Panc1 (cell line): ENCODE measurements at regions not wholly inside any gene's neighbourhood (a gene's known extent, or its start where the extent isn't known, plus 50 kb on each side); places are given as distances from the start of the nearest gene placed in this dataset.

Source experiments
- ATAC-seq: fragments of 200-7000 bp; cut with Tn5 transposase; 2 replicates; pipeline ENCODE4 v1.9.1; 2020; ENCODE audit warnings: mild to moderate bottlenecking, moderate library complexity
- BruUV-seq: library from RNA; stranded (reverse); fragments of 400-500 nt; replicated peaks from 2 replicates; lab custom pipeline; 2021; lab: Mats Ljungman, UMichigan
- CTCF ChIA-PET: fragments of 300-600 bp; sonication (Branson Sonifier 250); formaldehyde crosslinking; loops from one replicate; lab custom pipeline; 2022; ENCODE audit warnings: antibody characterized with exemption; lab: Charles Lee
- POLR2A ChIA-PET: fragments of 300-600 bp; sonication (Branson Sonifier 250); formaldehyde crosslinking; loops from one replicate; lab custom pipeline; 2022; ENCODE audit warnings: antibody characterized with exemption; lab: Charles Lee
- DNase-seq: peaks from one replicate; pipeline ENCODE4 v3.0.0-alpha.2; 2010; ENCODE audit warnings: low read depth, low spot score
- H3K27ac ChIP-seq: 2 replicates; pipeline ENCODE4 v1.5.1; 2011; ENCODE audit warnings: mild to moderate bottlenecking, low read length, inconsistent platforms
- H3K27me3 ChIP-seq: fragments of 200-500 bp; sonication (Bioruptor generic); 2 replicates; pipeline ENCODE4 v1.6.0; 2014; ENCODE audit warnings: low read length, inconsistent platforms; ENCODE audit not compliant: control insufficient read depth, insufficient read depth
- H3K36me3 ChIP-seq: fragments of 200-500 bp; sonication (Bioruptor generic); 2 replicates; pipeline ENCODE4 v1.5.1; 2014; ENCODE audit warnings: inconsistent platforms, mild to moderate bottlenecking, low read length, moderate library complexity; ENCODE audit not compliant: control insufficient read depth, insufficient read depth
- H3K4me1 ChIP-seq: 2 replicates; pipeline ENCODE4 v1.5.1; 2011; ENCODE audit warnings: inconsistent platforms, mild to moderate bottlenecking, low read length, moderate library complexity; ENCODE audit not compliant: control insufficient read depth, insufficient read depth
- H3K4me3 ChIP-seq, 2 experiments: 2 replicates each; pipeline ENCODE4 v1.5.1; 2011 to 2012; ENCODE audit warnings: low read depth in 2 of 2, low read length in 2 of 2, mild to moderate bottlenecking in 2 of 2, inconsistent platforms in 1 of 2, moderate library complexity in 1 of 2
- H3K9me3 ChIP-seq: fragments of 200-500 bp; sonication (Bioruptor generic); 2 replicates; pipeline ENCODE4 v1.5.1; 2014; ENCODE audit warnings: low read depth, mild to moderate bottlenecking, inconsistent platforms, low read length, moderate library complexity; ENCODE audit not compliant: control insufficient read depth, insufficient read depth
- CTCF ChIP-seq: fragments of 450-650 bp; IDR thresholded peaks from 2 replicates; pipeline ENCODE4 v1.5.1; 2017; ENCODE audit warnings: mild to moderate bottlenecking
- POLR2AphosphoS5 ChIP-seq: IDR thresholded peaks from 2 replicates; pipeline ENCODE4 v1.6.1; 2012; ENCODE audit warnings: mild to moderate bottlenecking, low read depth, low read length, moderate library complexity
- REST ChIP-seq, 2 experiments: IDR thresholded peaks; 2 replicates each; pipeline ENCODE4 v1.6.1; 2011 to 2012; ENCODE audit warnings: low read depth in 2 of 2, control low read depth in 1 of 2, low read length in 1 of 2, mild to moderate bottlenecking in 1 of 2, moderate library complexity in 1 of 2; ENCODE audit not compliant: insufficient read depth in 1 of 2
- SIN3A ChIP-seq: IDR thresholded peaks from 2 replicates; pipeline ENCODE4 v1.6.1; 2012; ENCODE audit warnings: low read depth, mild to moderate bottlenecking, low read length, moderate library complexity, borderline replicate concordance; ENCODE audit not compliant: insufficient read depth
- TCF7L2 ChIP-seq: IDR thresholded peaks from 2 replicates; pipeline ENCODE4 v1.6.1; 2011; ENCODE audit warnings: mild to moderate bottlenecking, low read depth, low read length, inconsistent platforms
- in situ Hi-C: cut with HindIII; loops from 2 replicates; pipeline ENCODE4 v1.10.0; 2016; ENCODE audit warnings: low sequenced_read_pairs, low pct_unique_long_range_greater_than_20kb
- intact Hi-C: fragments of 100-400 bp; cut with micrococcal nuclease; formaldehyde crosslinking; loops from one replicate; pipeline ENCODE4 v1.10.0; 2022; ENCODE audit not compliant: unreplicated experiment

GRCh38 chr1:29933067-29933466 is 696.7 kb downstream of the PTPRU start:
- no peaks in the 10 kb centered on the region for H3K4me1 ChIP-seq
- no peaks in the 10 kb centered on the region for H3K36me3 ChIP-seq
- CTCF ChIA-PET, result no interaction called here
- in situ Hi-C loops (no loop called here), intact Hi-C loops (no loop called here)
- BruUV-seq, result no TSS peak
- POLR2A ChIA-PET, result no interaction called here
- no peak overlapping the region for H3K4me3 ChIP-seq
- DNase-seq (peak; percentile 53), ATAC-seq (peak; percentile 71)
- TF ChIP-seq REST (IDR thresholded peaks at IDR 0.05; ENCODE audit: insufficient read depth in 1 of 2, low read depth in 2 of 2, low read length in 1 of 2) (no peak), POLR2AphosphoS5 (no peak), TCF7L2 (no peak), CTCF (no peak), SIN3A (no peak)
- no peaks in the 10 kb centered on the region for H3K9me3 ChIP-seq
- peaks cover 2% of the 10 kb centered on the region; the same call in 1 of the 2 replicates for H3K27me3 ChIP-seq
- no peak overlapping the region for H3K27ac ChIP-seq

- Histone ChIP-seq H3K9me3 (no peaks in the 10 kb centered on the region), H3K4me3 (no peak overlapping the region), H3K27me3 (peaks cover 2% of the 10 kb centered on the region; the same call in 1 of the 2 replicates), H3K36me3 (no peaks in the 10 kb centered on the region), H3K4me1 (no peaks in the 10 kb centered on the region), H3K27ac (no peak overlapping the region)
- no peak for ATAC-seq
- in situ Hi-C loops (no loop called here), intact Hi-C loops (no loop called here)
- BruUV-seq, result no TSS peak
- CTCF ChIA-PET, result no interaction called here
- POLR2A ChIA-PET, result no interaction called here
- no peak for DNase-seq
- no peak for TF ChIP-seq TCF7L2
Observed at GRCh38 chr1:29932626-29933025, 696.3 kb downstream of the PTPRU start.

GRCh38 chr1:29931477-29932175 is 695.3 kb downstream of the PTPRU start:
- no peaks in the 10 kb centered on the region for H3K9me3 ChIP-seq
- DNase-seq (no peak), ATAC-seq (no peak)
- H3K4me1 ChIP-seq, result no peaks in the 10 kb centered on the region
- H3K27me3 ChIP-seq, result peaks cover 2% of the 10 kb centered on the region; the same call in 1 of the 2 replicates
- H3K27ac ChIP-seq, result no peak overlapping the region
- no peak overlapping the region for H3K4me3 ChIP-seq
- TF ChIP-seq TCF7L2 (no peak), POLR2AphosphoS5 (no peak), CTCF (no peak), SIN3A (no peak), REST (IDR thresholded peaks at IDR 0.05; ENCODE audit: insufficient read depth in 1 of 2, low read depth in 2 of 2, low read length in 1 of 2) (no peak)
- in situ Hi-C loops, result no loop called here
- POLR2A ChIA-PET, result interaction anchor here (0.6 kb wide), 1 partner anchor 95 kb away, joined by 3 read pairs; no protein-coding TSS in a partner anchor
- BruUV-seq, result no TSS peak
- H3K36me3 ChIP-seq, result no peaks in the 10 kb centered on the region
- CTCF ChIA-PET, result interaction anchor here (0.6 kb wide), 1 partner anchor 600 kb away, joined by 4 read pairs; no protein-coding TSS in a partner anchor
- intact Hi-C loops, result no loop called here
